Activated CD4-positive, alpha-beta T cell treated with anti-CD3 and anti-CD28 coated beads, Interleukin-2, amount 50 U/mL, for 24 hours (primary cell): ENCODE measurements at regions not wholly inside any gene's neighbourhood (a gene's known extent, or its start where the extent isn't known, plus 50 kb on each side); places are given as distances from the start of the nearest gene placed in this dataset.

Source experiments
- DNase-seq, 2 donors: peaks; one replicate each; pipeline ENCODE4 v3.0.0-alpha.2; 2020; ENCODE audit warnings: low read depth in 1 of 2, low spot score in 1 of 2

DNA sequence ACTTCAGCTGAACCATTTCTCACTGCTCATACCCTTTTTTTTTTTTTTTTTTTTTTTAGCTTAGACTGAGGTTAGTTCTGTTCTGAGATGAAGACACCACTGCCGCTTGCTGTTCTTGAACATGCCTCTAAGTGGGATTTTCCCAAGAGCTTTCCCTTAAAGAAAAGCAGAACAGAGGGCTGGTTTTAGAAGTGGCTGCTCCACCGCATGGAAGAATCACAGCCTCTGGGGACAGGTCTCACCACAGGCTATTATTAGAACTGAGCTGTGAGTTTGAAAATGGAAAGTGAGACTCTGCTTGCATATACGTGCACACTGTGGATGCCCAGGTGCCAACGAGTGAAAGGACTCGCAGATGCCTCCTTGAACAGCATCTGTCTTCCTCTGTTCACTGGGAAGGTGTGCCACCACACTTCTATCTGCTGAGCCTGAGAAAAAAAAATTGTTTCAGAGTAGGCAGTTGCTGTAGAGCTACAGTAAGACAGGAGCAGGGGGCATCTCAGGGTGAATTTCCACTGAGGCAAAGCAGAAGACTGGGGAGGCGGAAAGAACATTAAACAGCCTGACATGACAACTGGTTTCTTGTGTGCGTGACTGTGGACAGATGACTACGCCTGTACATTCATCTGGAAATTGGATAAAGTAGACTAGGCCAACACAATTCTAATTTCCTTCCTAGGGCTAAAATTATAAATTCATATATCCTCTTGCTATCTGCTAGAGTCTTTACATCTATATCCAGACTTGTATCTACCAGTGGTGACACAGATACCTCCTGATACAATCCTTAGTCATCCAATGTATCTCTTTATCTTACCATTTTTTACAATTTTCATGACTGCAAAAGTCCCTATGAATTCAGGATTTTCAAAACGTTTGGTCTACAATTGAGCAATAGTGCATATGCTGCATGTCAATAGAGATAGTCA, 1045.7 kb upstream of the CELF4 start:
- peak in 1 of 2 donors; percentile 10 for DNase-seq

DNA sequence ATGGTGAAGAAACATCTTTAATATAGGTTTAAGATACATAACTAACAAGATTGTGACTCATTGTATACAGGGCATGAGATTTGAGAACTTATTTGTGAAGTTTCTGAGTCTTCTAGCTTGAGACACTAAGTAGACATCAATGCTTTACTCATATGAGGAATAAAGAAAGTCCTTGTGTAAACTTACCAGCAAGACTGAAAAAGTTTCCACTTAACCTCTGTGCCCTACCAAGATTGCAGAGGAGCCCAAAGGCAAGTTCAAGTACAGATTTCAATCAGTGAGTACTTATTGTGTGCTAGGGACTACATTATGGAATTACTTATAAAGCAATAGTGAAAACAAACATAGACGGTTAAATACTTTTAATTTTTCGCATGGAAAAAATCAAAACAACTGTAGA, 1041.2 kb upstream of the CELF4 start:
- peak in 1 of 2 donors; percentile 1 for DNase-seq

DNA sequence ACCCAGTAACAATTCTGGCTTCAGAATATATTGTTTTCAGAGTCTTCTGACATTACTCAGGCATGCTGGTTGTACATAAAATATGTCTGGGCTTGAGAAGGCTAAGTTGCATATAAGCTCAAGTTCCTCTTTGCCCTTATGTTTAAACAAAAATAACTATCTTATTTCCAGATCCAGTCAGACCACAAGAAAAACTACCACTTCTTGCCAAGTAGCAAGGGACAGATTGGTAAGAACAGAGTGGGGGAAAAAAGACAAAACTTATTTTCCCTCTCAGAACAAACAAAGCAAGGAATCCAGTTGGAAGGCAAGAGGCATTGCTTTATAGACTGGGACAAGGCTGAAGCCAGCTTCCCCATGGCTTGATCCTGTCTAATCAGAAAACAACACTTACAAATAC, 1036.7 kb upstream of the CELF4 start:
- DNase-seq: no peak

DNA sequence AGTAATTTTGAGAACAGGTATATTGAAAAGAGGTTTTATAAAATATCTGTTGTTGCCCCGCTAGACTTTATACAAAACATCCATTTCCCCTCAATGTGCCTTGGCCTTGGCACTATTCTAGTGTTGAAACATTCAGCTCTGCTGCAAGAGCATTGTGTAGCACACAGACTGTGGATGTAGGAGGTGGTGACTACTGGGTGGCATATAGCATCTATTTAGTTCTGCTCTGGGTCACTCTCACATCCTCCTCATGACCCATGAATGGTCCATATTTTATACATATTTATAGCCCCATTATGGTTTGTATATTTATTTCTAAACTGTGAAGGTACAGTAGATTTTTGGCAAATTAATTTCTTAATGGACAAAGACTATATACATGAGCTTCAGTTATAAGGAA, 1022.0 kb upstream of the CELF4 start:
- DNase-seq: no peak

DNA sequence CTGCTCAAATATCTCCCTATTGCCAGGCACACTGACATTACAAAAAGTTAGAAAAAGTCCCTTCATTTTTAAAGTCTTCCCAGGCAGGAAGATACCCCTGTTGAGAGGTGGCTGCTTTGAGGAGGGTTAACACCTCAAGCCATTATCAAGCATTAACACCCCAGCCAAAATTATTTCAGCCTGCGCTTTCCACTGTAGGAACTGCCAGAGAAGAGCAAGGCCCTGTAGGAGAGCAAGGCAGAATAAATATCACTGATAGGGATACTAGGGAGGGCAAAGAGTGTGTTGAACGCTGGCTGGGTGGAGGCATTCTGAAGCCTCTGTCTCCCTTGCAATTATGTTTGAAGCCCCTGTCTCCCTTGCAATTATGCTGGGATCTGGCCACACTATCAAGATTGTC, 1020.7 kb upstream of the CELF4 start:
- no peak for DNase-seq

DNA sequence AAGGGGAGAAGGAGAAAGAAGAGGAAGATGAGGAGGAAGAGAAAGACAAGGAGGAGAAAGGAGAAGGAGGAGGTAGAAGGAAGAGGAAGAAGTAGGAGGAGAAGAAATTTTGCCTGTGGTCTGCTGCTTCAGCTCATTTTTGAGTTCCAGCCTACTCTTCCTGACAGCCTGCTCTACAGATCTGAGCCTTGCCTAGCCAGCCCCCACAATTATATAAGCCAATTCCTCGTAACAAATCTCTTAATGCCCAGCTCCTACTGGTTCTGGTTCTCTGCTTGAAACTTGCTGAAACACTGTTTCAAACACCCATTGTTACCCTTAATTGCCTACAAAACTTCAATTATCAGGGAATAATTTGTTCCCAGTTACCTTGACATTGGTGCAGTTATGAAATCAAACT, 1014.2 kb upstream of the CELF4 start:
- no peak for DNase-seq

DNA sequence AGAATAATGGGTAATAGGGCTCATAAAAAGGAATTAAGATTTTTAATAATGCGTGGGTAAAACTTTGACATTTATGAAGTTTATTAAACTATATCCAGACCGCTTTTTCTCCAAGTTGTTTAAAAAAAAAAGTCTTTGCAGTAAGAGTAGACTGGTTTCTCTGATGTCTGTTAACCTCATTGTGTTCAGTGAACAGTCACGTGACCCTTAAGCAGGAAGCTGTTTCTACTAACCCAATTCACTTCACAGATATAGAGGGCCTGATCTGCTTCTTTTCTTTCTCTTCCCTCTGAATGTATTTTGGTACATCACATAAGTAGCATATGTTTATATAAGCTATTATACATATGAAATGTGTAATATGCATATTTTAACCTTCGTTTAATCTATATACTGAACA, 1011.3 kb upstream of the CELF4 start:
- no peak for DNase-seq

DNA sequence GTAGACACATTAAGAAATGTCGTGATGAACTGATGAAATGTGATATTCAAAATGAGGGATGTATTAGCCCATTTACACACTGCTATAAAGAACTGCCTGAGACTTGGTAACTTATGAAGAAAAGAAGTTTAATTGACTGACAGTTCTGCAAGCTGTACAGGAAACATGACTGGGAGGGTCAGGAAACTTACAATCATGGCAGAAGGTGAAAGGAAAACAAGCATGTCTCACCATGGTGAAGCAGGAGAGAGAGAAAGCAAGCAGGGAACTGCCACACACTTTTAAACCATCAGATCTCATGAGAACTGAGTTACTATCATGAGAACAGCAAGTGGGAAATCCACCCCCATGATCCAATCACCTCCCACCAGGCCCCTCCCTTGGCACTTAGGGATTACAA, 1010.8 kb upstream of the CELF4 start:
- DNase-seq: no peak

DNA sequence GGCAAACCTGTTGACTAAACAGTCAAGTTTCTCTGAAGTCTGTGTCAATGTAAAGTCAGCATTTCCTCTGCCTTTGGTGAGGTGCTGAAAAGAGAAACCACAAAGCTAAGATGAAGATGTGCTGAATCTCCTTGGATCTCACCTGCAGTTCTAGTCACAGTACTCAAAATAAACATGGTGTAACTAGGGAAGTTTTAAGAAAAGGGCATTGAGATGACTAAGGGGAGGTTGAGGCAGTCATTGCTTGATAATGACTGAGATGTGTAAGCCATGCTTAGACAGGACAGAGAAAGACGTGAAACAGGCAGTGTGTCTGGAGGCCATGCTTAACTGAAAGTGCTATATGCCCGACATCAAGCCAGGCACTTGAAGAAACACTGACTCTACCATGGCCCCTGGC, 1010.0 kb upstream of the CELF4 start:
- DNase-seq: no peak

DNA sequence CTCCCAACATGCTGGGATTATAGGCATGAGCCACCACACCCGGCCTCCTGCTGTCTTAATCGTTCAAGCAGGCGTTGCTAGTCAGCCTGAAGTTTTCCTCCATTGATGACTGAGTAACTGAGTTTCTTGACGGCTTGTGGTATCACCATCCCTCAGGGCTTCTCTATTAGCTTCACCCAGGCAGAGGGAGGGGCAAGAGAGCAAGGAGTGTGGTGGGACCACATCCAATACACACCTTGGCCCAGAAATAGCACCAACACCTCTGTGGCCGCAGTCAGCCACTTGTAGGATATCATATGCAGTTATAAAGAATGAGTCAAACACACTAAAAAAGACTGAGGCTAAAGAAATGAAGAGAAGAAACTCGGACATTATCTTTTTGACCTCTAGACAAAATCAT, 1009.4 kb upstream of the CELF4 start:
- DNase-seq: no peak

DNA sequence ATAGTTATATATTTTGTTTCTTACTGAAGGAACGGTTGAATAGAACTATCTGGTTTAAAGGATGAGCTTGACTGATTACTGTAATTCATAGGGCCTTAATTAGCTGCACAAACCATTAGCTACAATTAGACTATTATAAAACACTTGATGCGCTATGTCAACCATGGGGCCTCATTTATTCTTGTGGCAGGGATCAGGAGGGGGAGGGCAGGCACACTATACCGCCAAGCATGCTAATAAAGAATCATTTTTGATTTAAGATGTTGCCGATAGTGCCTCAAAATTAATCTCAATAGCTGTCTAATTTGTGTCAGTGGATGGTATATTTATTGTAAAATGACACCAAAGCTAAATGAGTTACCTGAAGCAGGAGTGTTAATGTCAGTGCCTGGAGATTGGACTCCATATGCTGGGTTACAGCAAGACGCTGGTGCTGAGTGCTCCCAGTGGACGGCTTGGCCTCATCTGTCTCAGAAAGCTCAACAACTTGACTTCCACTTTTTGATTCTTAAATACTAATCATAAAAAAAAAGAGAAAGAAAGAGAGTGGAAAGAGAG, 1007.0 kb upstream of the CELF4 start:
- no peak for DNase-seq

DNA sequence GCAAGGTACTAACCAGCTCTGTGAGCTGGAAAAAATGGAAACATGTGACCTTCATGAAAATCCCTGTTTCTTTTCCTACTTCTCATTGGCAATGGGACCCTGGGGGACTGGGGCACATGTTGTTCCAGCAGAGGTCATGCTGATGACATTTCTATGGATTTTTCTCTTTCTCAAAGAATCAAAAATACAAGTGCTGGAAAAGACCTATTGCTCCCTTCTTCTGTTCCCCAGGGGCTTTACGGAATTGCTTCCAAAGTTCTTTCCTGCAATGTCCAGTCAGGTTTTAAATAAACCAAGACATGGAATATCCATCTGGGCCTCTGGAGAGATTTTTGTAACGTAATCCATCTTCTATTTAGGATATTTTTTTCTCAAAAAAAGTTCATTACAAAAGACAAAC, 1006.1 kb upstream of the CELF4 start:
- DNase-seq: no peak

DNA sequence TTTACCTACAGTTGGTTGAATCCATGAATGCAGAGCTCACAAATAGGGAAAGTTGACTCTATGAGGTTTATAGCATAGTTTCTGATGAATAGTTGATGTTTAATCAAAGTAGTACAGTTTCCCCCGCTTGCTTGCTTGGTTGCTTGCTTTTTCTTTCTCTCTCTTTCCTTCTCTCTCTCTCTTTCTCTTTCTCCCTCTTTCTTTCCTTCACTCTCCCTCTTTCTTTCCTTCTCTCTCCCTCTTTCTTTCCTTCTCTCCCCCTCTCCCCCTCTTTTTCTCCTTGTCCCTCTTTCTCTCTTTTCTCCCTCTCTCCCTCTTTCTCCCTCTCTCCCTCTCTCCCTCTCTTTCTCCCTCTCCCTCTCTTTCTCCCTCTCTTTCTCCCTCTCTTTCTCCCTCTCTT, 999.9 kb upstream of the CELF4 start:
- no peak for DNase-seq

DNA sequence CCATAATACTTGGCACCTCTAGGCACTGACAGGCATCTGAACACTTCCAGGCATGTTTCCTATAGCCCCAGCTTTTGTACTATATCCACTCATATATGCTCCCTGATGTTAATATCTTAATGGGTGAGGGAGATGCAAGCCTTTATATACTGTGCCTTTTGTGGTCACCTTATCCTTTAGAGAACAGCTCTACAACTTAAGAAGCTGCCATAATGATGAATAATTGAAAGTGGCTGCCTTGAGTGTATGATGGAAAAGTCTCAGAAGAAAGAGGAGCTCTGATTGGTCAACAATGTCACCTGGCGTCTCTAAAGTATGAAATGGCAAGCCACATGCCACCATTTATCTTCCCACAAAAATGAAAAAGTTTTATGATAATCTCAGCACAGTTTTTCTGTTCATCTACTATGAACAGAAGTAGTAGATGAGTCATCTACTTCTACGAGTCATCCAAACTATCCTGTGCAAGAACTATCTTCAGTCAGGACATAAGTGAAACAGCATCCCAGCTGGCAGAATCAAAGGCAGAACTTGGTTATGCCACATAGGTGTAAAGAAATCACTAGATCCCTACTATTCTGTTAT, 997.9 kb upstream of the CELF4 start:
- DNase-seq: no peak

DNA sequence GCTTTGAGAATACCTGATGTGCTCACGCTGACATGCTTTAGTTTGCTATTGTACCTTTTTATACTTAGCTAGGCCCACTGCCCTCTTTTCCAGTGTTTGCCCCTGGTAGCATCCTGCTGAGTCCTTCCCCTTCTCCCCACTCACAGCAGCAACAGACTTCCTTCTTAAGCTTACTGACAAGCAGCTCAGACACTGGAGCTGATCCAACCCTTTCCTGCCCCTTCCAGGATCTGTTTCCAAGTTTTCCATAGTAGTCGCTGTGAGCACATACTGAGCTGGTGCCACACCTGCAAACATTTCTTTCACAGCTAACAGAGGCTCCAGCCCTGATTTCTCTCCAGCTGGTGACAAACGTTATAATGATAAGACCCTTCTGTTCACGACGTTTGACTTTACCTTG, 991.4 kb upstream of the CELF4 start:
- DNase-seq: no peak

DNA sequence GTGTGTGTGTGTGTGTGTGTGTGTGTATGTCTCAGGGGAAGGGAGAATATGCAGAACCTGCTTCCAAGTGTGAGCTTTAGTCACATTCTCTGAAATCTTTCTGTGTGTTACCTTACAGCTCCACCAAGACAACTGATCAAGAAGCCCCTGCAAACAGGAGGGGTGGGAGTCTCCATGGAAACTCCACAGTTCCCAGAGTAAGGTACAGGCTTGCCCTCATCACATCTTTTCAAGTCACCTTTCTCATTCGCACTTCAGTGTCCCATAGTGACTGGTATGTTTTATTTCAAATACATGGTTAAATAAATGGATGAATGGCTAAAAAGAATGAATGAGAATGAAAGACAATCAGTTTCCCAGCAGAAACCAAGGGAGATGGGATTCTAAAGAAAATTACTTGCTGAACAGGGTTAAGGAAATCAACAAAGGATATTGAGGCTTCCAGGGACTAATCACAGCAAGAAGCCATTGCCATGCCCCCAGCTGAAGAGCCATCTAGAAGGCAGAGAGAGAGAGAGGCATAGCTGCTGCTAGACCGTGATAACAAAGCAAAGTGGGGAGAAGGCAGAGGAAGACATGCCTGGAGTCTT, 987.2 kb upstream of the CELF4 start:
- no peak for DNase-seq

DNA sequence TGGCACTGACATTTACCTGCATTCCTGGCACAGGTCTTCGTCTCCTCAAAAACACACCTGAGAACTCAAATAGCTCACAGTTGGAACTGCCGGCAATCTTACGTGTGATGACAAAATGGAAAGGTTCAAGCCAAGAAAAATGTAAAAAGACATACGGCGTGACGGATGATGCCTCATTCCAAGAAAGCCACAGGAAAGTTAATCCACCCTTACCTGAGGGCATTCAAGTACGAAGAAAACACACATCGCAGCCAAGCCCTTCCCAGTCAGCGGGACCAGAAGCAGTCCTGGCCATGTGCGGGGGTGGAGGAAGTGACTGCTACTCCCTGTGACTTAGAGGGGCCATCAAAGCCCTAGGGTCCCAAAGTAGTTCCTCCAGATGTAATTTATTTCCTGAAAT, 986.3 kb upstream of the CELF4 start:
- DNase-seq: no peak

DNA sequence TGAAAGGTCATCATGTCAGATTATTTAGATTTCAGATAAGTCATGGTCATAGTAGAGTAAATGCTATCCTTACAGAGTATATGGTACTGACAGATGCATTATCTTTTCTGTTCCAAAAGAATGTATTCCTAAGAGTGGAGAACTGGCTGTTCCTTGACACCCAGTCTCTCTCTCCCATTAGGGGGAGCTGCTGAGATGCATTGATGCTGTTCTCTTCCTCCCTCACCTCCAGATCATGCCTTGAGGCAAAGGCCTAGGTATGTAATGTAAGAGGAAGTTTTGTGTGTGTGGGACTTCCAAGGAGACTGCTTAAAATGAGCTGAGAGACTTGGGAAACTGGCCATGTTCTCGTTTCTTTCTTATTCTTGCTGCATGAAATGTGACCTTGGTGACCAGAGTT, 979.5 kb upstream of the CELF4 start:
- no peak for DNase-seq

DNA sequence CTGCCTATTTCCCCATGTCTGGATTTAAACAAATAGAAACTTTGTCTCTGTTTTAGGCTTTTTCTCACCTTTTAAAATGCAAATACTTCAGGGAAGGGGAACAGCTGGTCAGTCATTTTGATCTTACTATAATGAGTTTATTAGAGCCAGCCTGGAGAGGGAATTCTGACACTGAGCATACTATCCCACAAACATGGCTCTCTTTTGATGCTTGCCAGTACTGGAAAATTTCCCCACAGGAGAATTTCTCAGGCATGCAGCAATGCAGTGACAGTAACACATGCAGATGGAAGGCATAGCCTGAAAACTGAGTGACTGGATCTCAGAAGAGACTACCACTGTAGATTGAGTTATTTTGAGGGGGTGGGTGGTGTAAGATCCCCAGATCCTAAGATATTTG, 974.3 kb upstream of the CELF4 start:
- DNase-seq: no peak

DNA sequence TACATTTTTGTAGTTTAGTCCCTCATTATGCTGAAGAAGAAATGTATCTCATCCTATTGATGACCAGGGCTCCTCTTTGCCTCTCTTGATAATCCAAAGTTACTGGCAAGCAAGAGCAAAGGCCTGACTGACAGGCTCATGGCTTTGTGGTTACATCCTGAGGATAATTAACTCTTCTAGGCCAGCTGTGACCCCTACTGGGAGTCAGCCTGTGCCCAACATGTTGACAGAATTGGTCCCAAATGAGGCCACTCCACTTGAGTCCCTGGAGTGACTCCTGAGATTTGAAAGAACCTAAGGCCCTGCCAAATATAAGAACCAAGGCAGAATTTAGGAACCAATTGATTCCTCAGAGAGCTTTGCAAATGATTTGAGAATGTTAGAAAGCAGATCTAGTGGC, 973.8 kb upstream of the CELF4 start:
- DNase-seq: no peak

DNA sequence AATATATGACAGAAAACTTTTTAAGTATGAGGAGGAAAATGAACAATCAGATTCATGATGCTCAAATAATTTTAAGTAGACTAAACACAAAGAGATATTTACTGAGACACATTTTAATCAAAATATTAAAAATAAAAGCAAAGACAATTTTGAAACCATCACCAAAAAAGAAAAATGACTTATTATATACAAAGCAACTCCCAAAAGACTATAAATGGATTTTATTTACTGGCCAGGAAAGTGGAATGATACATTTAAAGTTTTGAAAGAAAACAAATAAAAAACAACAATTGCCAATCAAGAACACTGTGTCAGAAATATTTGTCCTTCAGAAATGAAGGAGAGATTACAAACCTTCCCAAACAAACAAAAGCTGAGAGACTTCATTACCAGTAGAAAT, 968.5 kb upstream of the CELF4 start:
- DNase-seq: no peak

DNA sequence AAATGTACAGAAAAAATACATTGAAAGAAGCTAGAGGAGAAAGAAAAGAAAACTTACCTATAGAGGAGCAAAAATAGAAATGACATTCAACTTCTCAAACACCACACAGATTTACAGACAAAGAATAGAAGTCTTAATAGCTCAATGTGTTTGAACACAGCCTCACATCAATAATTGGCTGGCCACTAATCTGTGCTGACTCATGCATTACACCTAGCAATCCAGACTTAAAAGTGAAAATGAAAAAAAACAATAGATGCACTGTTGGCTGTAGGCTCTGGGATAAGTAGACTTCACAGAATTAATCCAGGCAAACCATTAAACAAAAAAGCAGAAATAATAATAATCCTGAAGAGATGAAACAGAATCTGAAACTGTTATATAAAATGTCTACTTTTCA, 961.3 kb upstream of the CELF4 start:
- no peak for DNase-seq
